DND-41 (cell line): ENCODE measurements at regions not wholly inside any gene's neighbourhood (a gene's known extent, or its start where the extent isn't known, plus 50 kb on each side); places are given as distances from the start of the nearest gene placed in this dataset.

Experiments
- ATAC-seq: fragments of 200-7000 bp; cut with Tn5 transposase; 3 replicates; pipeline ENCODE4 v1.9.1; 2021; ENCODE audit warnings: low read depth; ENCODE audit not compliant: insufficient read depth
- DNase-seq: peaks from one replicate; pipeline ENCODE4 v3.0.0-alpha.2; 2020
- H2AFZ ChIP-seq: 2 replicates; pipeline ENCODE4 v1.6.0; 2012; ENCODE audit warnings: low read depth, low read length
- H3K27ac ChIP-seq: 2 replicates; pipeline ENCODE4 v1.5.1; 2012; ENCODE audit warnings: low read length, inconsistent platforms
- H3K27me3 ChIP-seq: fragments of 200-600 bp; sonication (generic); 2 replicates; pipeline ENCODE4 v1.6.0; 2012; ENCODE audit warnings: low read length, mild to moderate bottlenecking, inconsistent platforms; ENCODE audit not compliant: insufficient read depth, poor library complexity
- H3K36me3 ChIP-seq: 2 replicates; pipeline ENCODE4 v1.5.1; 2012; ENCODE audit warnings: low read length, inconsistent platforms; ENCODE audit not compliant: insufficient read depth
- H3K4me1 ChIP-seq: 2 replicates; pipeline ENCODE4 v1.5.1; 2012; ENCODE audit warnings: mild to moderate bottlenecking, low read length; ENCODE audit not compliant: insufficient read depth
- H3K4me2 ChIP-seq: 2 replicates; pipeline ENCODE4 v1.6.0; 2012; ENCODE audit warnings: mild to moderate bottlenecking, moderate library complexity, low read length, inconsistent platforms; ENCODE audit not compliant: insufficient read depth
- H3K4me3 ChIP-seq, 2 experiments: fragments of 200-600 bp in 1 of 2; shearing (Covaris generic) in 1 of 2; 2 replicates each; pipeline ENCODE4 v1.5.1; 2012 to 2016; ENCODE audit warnings: inconsistent platforms in 2 of 2, low read length in 2 of 2, mild to moderate bottlenecking in 2 of 2, low read depth in 1 of 2, moderate library complexity in 1 of 2
- H3K79me2 ChIP-seq: 2 replicates; pipeline ENCODE4 v1.6.0; 2012; ENCODE audit warnings: low read length, inconsistent platforms; ENCODE audit not compliant: insufficient read depth
- H3K9ac ChIP-seq: 2 replicates; pipeline ENCODE4 v1.6.0; 2012; ENCODE audit warnings: low read depth, mild to moderate bottlenecking, inconsistent platforms, low read length, moderate library complexity
- H3K9me3 ChIP-seq: 2 replicates; pipeline ENCODE4 v1.5.1; 2012; ENCODE audit warnings: low read length, moderate library complexity, mild to moderate bottlenecking, inconsistent platforms; ENCODE audit not compliant: insufficient read depth, severe bottlenecking
- H4K20me1 ChIP-seq: 2 replicates; pipeline ENCODE4 v1.6.0; 2012; ENCODE audit warnings: low read length; ENCODE audit not compliant: insufficient read depth
- EZH2 ChIP-seq: IDR thresholded peaks from 3 replicates; pipeline ENCODE4 v1.6.1; 2012; ENCODE audit warnings: borderline replicate concordance, low read depth, mild to moderate bottlenecking, moderate library complexity, low read length, inconsistent platforms; ENCODE audit not compliant: severe bottlenecking
- TF ChIP-seq, protein P1 (sequence below): IDR thresholded peaks from 2 replicates; pipeline ENCODE4 v1.5.1; 2012; ENCODE audit warnings: borderline replicate concordance, low read length, moderate library complexity, mild to moderate bottlenecking; ENCODE audit not compliant: poor library complexity, severe bottlenecking; ENCODE audit errors: extremely low read depth

DNA sequence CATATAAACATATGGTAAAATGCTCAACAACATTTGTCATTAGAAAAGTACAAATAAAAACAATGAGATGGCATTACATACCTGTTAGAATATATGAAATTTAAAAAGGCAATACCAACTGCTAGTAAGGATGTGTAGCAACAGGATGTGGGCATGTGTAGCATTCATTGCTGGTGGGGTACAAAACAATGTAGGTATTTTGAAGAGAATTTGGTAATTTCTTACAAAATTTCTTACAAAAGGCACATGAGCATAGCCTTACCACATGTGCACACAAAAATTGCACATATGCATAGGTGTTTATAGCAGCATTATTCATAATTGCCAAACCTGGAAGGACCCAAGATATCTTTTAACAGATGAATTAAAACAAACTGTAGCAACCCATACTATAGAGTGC, 1355.1 kb upstream of the CITED2 start:
- H3K4me1 ChIP-seq, result no peaks in the 10 kb centered on the region
- no peak overlapping the region for H3K9ac ChIP-seq
- H3K79me2 ChIP-seq, result no peaks in the 10 kb centered on the region
- ATAC-seq, result no peak
- H3K4me2 ChIP-seq, result no peak overlapping the region
- no peaks in the 10 kb centered on the region for H3K27me3 ChIP-seq
- no peak for TF ChIP-seq EZH2
- H3K27ac ChIP-seq, result no peak overlapping the region
- no peak for DNase-seq
- H4K20me1 ChIP-seq, result no peaks in the 10 kb centered on the region
- no peak overlapping the region for H2AFZ ChIP-seq
- no peaks in the 10 kb centered on the region for H3K36me3 ChIP-seq
- H3K9me3 ChIP-seq, result no peaks in the 10 kb centered on the region
- no peak overlapping the region for H3K4me3 ChIP-seq

DNA sequence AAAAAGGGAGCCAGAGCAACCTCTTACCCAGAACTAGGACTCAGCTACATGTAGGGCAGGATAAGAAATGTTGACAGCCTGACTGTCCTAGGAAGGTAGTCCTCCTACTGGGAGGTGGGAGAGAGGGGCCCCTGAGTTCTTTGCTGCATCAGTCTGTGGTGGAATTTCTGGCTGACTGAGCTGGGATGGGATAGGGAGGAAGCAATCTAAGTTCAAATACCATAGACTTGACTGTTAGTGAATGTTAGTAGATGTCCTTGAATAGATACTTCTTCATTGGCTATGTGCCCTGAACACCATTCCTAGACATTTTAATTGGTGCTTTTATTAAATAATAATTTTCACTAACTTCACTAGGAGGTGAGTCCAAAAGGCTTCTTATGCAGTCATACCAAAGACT, 1343.6 kb upstream of the CITED2 start:
- Histone ChIP-seq H3K27ac (no peak overlapping the region), H3K27me3 (no peaks in the 10 kb centered on the region), H3K36me3 (no peaks in the 10 kb centered on the region), H3K9me3 (no peaks in the 10 kb centered on the region), H2AFZ (no peak overlapping the region), H3K4me1 (no peaks in the 10 kb centered on the region), H4K20me1 (no peaks in the 10 kb centered on the region), H3K9ac (no peak overlapping the region), H3K4me2 (no peak overlapping the region), H3K4me3 (no peak overlapping the region), H3K79me2 (no peaks in the 10 kb centered on the region)
- ATAC-seq, result no peak
- TF ChIP-seq, protein P1, sequence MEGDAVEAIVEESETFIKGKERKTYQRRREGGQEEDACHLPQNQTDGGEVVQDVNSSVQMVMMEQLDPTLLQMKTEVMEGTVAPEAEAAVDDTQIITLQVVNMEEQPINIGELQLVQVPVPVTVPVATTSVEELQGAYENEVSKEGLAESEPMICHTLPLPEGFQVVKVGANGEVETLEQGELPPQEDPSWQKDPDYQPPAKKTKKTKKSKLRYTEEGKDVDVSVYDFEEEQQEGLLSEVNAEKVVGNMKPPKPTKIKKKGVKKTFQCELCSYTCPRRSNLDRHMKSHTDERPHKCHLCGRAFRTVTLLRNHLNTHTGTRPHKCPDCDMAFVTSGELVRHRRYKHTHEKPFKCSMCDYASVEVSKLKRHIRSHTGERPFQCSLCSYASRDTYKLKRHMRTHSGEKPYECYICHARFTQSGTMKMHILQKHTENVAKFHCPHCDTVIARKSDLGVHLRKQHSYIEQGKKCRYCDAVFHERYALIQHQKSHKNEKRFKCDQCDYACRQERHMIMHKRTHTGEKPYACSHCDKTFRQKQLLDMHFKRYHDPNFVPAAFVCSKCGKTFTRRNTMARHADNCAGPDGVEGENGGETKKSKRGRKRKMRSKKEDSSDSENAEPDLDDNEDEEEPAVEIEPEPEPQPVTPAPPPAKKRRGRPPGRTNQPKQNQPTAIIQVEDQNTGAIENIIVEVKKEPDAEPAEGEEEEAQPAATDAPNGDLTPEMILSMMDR, result no peak
- TF ChIP-seq EZH2, result no peak
- no peak for DNase-seq

DNA sequence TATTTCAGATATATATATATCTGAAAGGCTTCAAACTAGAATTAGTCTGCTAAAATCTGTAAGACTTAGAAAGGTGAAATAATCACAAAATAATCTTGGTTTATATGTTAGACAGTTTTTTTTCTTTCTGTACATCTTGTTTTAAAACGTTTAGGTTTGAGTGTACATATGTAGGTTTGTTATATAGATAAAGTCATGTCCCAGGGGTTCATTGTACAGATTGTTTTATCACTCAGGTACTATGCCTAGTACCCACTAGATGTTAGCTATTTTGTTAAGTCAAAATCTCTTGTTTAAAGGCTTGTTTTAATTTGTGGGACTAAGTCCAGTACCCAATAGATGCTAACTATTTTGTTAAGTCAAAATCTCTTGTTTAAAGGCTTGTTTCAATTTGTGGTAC, 1339.0 kb upstream of the CITED2 start:
- Histone ChIP-seq H3K4me1 (no peaks in the 10 kb centered on the region), H2AFZ (no peak overlapping the region), H3K27me3 (no peaks in the 10 kb centered on the region), H3K9ac (no peak overlapping the region), H4K20me1 (no peaks in the 10 kb centered on the region), H3K36me3 (no peaks in the 10 kb centered on the region), H3K9me3 (no peaks in the 10 kb centered on the region), H3K27ac (no peak overlapping the region), H3K4me3 (no peak overlapping the region), H3K79me2 (no peaks in the 10 kb centered on the region), H3K4me2 (no peak overlapping the region)
- no peak for DNase-seq
- TF ChIP-seq, protein P1, result no peak
- no peak for TF ChIP-seq EZH2
- ATAC-seq, result no peak

DNA sequence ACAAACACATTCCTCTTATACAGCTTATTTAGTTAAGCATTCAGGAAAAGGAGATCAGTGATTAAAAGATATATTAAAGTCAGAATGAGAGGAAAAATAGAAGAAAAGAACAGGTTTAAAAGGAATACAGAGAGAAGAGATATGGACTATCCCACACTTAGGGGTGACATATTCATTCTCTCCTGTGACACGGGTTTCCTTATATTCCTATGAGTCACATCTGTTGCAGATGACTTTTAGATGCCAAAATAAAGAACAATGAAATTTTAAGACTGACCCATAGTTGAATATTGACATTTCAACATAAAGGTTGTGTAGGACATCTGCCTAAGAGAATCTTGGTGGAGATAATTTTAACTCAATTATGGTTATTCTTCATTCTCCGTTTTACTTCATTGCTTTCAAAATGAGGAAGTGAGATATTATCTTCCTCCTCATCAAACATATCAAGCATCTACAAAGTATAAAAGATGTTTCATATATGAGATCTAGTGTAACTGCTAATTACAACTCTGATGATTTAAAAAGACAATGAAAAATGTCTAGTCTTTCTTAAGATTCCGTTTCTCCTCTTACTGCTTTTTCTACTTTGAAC, 1336.7 kb upstream of the CITED2 start:
- no peak overlapping the region for H3K4me3 ChIP-seq
- DNase-seq (no peak), ATAC-seq (no peak)
- no peaks in the 10 kb centered on the region for H3K36me3 ChIP-seq
- TF ChIP-seq, protein P1, result no peak
- TF ChIP-seq EZH2, result no peak
- no peaks in the 10 kb centered on the region for H3K27me3 ChIP-seq
- H3K79me2 ChIP-seq, result no peaks in the 10 kb centered on the region
- H3K4me2 ChIP-seq, result no peak overlapping the region
- no peak overlapping the region for H3K27ac ChIP-seq
- no peak overlapping the region for H3K9ac ChIP-seq
- H3K9me3 ChIP-seq, result no peaks in the 10 kb centered on the region
- no peak overlapping the region for H2AFZ ChIP-seq
- no peaks in the 10 kb centered on the region for H4K20me1 ChIP-seq
- no peaks in the 10 kb centered on the region for H3K4me1 ChIP-seq
